Nephron (organoid): ENCODE measurements at regions not wholly inside any gene's neighbourhood (a gene's known extent, or its start where the extent isn't known, plus 50 kb on each side); places are given as distances from the start of the nearest gene placed in this dataset.

ENCODE experiments used
- H3K27ac Mint-ChIP-seq, 3 experiments: 2 replicates each; pipeline ENCODE4 v1.8.0; 2020; ENCODE audit warnings: mixed read lengths in 3 of 3, mild to moderate bottlenecking in 2 of 3, moderate library complexity in 1 of 3
- H3K27me3 Mint-ChIP-seq: 2 replicates; pipeline ENCODE4 v1.8.0; 2021; ENCODE audit warnings: low read depth, mild to moderate bottlenecking, moderate library complexity, mixed read lengths
- H3K36me3 Mint-ChIP-seq: 2 replicates; pipeline ENCODE4 v1.8.0; 2020; ENCODE audit warnings: low read depth, mixed read lengths
- H3K4me1 Mint-ChIP-seq: 2 replicates; pipeline ENCODE4 v1.8.0; 2020; ENCODE audit warnings: mixed read lengths
- H3K4me3 Mint-ChIP-seq, 3 experiments: 2 replicates each; pipeline ENCODE4 v1.8.0; 2020; ENCODE audit warnings: mild to moderate bottlenecking in 3 of 3, mixed read lengths in 3 of 3, moderate library complexity in 2 of 3
- H3K9me3 Mint-ChIP-seq: 2 replicates; pipeline ENCODE4 v1.8.0; 2020; ENCODE audit warnings: mixed read lengths
- CTCF ChIP-seq, 3 experiments: fragments of 200-600 bp; sonication (generic); IDR thresholded peaks; one replicate each; pipeline ENCODE4 v1.5.0; 2021; ENCODE audit warnings: antibody characterized with exemption in 3 of 3; ENCODE audit not compliant: unreplicated experiment in 3 of 3

- TF ChIP-seq CTCF (IDR thresholded peaks at IDR 0.05; ENCODE audit: unreplicated experiment in 3 of 3), result no peak
- H3K9me3 Mint-ChIP-seq, result peaks cover 2% of the 10 kb centered on the region
- no peaks in the 10 kb centered on the region for H3K36me3 Mint-ChIP-seq
- no peaks in the 10 kb centered on the region for H3K4me1 Mint-ChIP-seq
- no peak overlapping the region for H3K27ac Mint-ChIP-seq
- no peak overlapping the region for H3K4me3 Mint-ChIP-seq
- no peaks in the 10 kb centered on the region for H3K27me3 Mint-ChIP-seq
These were observed 1231.0 kb downstream of the DSC3 start for GRCh38 chr18:29811519-29811918.

GRCh38 chr18:29780816-29781215, 1261.7 kb downstream of the DSC3 start:
- no peaks in the 10 kb centered on the region for H3K27me3 Mint-ChIP-seq
- no peaks in the 10 kb centered on the region for H3K9me3 Mint-ChIP-seq
- H3K4me1 Mint-ChIP-seq, result no peaks in the 10 kb centered on the region
- H3K36me3 Mint-ChIP-seq, result no peaks in the 10 kb centered on the region
- no peak overlapping the region for H3K4me3 Mint-ChIP-seq
- no peak for TF ChIP-seq CTCF (IDR thresholded peaks at IDR 0.05; ENCODE audit: unreplicated experiment in 3 of 3)
- no peak overlapping the region for H3K27ac Mint-ChIP-seq

- Mint-ChIP-seq H3K36me3 (no peaks in the 10 kb centered on the region), H3K9me3 (no peaks in the 10 kb centered on the region), H3K27ac (no peak overlapping the region), H3K4me3 (no peak overlapping the region), H3K27me3 (no peaks in the 10 kb centered on the region), H3K4me1 (no peaks in the 10 kb centered on the region)
- TF ChIP-seq CTCF (IDR thresholded peaks at IDR 0.05; ENCODE audit: unreplicated experiment in 3 of 3), result no peak
These were observed 1263.4 kb downstream of the DSC3 start for GRCh38 chr18:29779096-29779495.

- no peak overlapping the region for H3K4me3 Mint-ChIP-seq
- H3K4me1 Mint-ChIP-seq, result no peaks in the 10 kb centered on the region
- H3K9me3 Mint-ChIP-seq, result no peaks in the 10 kb centered on the region
- H3K27ac Mint-ChIP-seq, result no peak overlapping the region
- no peaks in the 10 kb centered on the region for H3K36me3 Mint-ChIP-seq
- no peaks in the 10 kb centered on the region for H3K27me3 Mint-ChIP-seq
- no peak for TF ChIP-seq CTCF (IDR thresholded peaks at IDR 0.05; ENCODE audit: unreplicated experiment in 3 of 3)
These were observed 1289.2 kb downstream of the DSC3 start for GRCh38 chr18:29753379-29753778.

GRCh38 chr18:29749704-29750103, 1292.8 kb downstream of the DSC3 start:
- Mint-ChIP-seq H3K36me3 (no peaks in the 10 kb centered on the region), H3K9me3 (no peaks in the 10 kb centered on the region), H3K27me3 (no peaks in the 10 kb centered on the region), H3K4me3 (no peak overlapping the region), H3K4me1 (no peaks in the 10 kb centered on the region), H3K27ac (no peak overlapping the region)
- no peak for TF ChIP-seq CTCF (IDR thresholded peaks at IDR 0.05; ENCODE audit: unreplicated experiment in 3 of 3)

GRCh38 chr18:29741461-29741860, 1301.1 kb downstream of the DSC3 start:
- Mint-ChIP-seq H3K9me3 (no peaks in the 10 kb centered on the region), H3K36me3 (no peaks in the 10 kb centered on the region), H3K27me3 (no peaks in the 10 kb centered on the region), H3K4me1 (no peaks in the 10 kb centered on the region), H3K4me3 (no peak overlapping the region), H3K27ac (no peak overlapping the region)
- no peak for TF ChIP-seq CTCF (IDR thresholded peaks at IDR 0.05; ENCODE audit: unreplicated experiment in 3 of 3)
